HG03103 (cell line): ENCODE measurements at regions not wholly inside any gene's neighbourhood (a gene's known extent, or its start where the extent isn't known, plus 50 kb on each side); places are given as distances from the start of the nearest gene placed in this dataset.

Source experiments
- ATAC-seq: cut with Tn5 transposase; IDR thresholded peaks from one replicate; pipeline ENCODE4 v1.9.1; 2021; ENCODE audit warnings: low read depth; ENCODE audit not compliant: unreplicated experiment

DNA sequence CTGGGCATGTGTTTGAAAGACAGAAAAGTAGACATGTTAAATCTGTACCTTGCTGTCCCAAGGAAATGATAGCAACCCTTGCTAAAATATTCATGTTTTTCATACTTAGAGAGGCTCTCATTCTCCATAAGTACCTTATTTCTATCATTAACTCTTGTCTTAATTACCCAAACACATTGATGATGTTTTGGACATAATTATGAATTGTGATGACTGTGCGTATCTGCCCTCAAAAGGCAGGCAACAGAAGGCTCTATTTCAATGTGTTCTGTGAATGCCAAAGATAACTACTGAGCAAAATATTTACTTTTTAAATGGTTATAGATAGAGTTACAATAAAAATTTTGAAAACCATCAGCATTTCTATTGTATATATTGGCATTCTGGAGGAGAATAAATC lies 1263.8 kb downstream of the ZPLD1 start:
- no peak for ATAC-seq

DNA sequence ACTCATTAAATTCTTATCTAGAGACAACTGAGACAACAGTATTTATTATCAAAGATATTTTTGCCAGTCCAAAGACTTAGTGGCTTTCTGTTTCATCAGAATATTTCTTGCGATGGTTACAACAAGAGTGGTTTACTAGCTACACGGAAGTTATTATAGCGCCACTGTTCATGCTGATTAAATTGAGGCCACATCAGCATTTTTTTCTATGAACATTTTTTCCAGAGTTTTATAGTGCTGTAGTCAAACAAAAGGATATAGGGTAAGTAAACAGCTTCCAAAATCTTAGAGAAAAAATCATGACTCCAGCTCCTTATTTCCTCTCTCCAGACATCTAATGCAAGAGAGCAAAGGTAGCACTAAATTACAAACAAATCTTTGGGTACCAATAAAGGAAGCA lies 1264.4 kb downstream of the ZPLD1 start:
- no peak for ATAC-seq

DNA sequence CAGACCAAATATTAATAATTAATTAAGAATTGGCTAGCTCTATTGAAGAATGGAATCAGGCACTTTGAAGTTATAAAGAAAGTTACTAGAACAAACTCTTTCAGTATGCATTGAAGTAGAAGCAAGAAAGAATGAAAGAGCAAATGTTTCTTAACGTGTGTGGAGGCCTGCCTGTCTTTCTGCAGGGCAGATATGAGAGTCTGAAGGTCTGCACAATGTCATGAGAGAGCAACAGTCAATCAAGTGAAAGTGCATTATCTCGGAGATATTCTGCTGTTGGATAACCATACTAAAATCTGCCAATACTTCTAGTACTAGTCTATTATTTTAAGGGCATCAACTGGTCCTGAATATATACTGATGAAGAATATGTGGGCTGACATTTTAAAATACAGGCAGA lies 1270.8 kb downstream of the ZPLD1 start:
- ATAC-seq, result no peak

DNA sequence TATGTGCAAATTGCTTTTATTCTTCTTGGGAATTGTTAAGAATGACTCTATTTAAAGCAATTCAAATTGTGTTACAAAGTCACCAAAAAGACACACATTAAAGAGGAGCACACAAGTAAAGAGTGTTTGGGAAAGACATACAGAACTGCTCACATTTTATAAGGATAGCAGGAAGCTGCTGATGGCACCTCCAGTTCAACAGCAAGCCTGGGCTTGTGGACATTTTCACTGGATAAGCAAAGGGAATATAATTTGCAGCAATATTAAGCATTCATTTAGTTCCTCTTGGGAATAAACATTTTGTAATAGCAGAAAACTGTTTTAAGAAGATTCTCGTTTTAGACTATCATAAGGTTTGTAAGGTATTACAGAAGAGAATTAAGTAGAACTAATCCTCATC lies 1271.9 kb downstream of the ZPLD1 start:
- ATAC-seq, result no peak

DNA sequence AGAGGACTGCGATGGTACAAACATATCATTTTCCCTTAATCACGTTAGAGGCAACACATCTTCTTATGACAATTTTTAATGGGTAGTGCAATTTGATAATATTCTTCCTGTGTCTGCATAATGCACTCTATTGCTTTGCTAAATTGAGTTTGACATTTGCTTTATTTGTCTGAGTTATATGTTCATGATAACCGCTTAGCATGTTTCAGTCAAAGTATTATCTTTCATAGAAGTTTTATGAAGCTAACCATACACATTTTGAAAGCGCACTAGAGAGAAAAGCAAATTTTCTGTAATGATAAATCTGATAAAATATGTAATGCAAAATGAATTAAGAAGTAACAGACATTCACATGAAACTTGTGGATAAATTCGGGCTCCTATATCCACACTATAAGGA lies 1276.9 kb downstream of the ZPLD1 start:
- ATAC-seq, result no peak

DNA sequence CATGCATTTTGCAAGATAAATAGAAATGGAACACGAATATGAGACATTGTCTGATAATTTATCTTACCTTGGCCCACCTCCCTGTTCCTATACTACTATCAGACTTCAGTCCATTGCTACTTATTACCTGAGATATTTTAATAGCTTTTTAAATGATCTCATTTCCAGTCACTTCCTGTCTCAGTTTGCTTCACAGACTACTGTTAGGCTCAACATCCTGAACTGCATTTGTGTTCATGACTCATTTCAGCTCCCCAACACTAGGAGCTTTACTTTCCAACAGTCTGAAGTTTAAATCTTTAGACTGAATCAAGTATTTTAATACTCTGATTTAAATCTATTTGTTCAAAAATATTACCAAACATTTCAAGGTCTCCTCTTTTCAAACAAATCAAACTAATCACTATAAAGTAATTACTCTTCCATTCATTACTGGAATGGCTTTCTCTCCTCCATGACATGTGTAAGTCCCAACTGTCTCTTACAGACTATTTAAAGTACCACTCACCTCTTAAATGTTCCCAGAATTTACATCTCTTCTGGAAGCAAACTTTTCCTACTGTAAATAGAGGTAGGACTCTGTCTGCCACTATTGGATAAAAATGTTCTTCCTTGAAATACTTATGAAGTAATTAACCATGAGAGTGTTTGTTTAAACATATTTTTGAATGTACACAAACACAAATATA lies 1277.6 kb downstream of the ZPLD1 start:
- no peak for ATAC-seq

DNA sequence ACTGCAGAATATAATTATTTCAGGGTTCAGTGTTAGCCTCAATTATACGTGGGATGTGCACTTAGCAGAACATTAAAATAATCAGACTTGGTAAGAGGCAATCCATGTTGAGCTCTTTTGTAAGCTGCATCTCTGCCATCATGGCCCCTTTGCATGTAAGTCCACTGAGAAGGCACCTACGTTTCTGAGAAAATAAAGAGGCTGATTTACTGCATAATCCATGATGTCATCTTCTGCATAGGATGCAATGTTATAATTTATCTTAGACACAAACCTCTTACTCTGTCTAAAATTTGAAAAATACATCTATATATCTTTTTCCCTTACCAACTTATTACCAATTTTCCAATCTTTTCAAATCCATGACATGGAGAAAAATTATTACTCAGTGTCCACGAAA lies 1294.7 kb downstream of the ZPLD1 start:
- ATAC-seq, result no peak

DNA sequence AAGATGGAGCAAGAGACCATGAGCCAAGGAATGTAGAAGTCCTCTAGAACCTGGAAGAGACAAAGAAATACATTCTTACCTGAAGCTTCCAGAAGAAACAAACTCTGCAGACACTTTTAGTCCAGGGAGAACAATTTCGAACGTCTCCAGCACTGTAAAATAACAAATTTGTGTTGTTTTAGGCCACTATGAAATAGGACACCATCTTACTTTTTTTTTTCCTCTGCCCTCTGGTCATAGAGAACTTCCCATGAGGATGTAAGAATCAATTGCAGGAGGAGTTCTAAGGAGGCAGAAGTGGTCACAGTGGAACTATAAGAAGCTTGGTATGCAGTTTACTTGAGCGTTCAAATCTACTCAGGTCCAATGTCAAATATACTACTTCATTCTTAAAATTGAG lies 1295.9 kb downstream of the ZPLD1 start:
- ATAC-seq, result no peak

DNA sequence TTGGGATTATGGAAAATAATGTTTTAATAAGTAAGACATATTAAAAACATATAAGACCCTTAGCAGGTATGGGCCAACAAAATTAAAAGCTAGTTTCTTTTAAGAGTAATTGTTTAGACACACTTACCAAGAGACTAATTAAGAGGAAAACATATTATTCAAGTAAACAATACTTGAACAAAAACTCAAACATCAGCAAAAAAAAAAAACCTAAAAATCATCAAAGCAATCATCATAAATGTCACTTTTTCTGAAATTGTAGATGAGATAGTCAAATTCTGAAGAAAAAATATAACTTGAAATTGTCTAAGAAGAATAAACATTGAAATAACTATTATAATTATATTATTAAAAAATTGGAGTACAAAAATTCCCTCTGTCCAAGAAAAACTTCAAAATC lies 1318.2 kb downstream of the ZPLD1 start:
- ATAC-seq, result no peak

DNA sequence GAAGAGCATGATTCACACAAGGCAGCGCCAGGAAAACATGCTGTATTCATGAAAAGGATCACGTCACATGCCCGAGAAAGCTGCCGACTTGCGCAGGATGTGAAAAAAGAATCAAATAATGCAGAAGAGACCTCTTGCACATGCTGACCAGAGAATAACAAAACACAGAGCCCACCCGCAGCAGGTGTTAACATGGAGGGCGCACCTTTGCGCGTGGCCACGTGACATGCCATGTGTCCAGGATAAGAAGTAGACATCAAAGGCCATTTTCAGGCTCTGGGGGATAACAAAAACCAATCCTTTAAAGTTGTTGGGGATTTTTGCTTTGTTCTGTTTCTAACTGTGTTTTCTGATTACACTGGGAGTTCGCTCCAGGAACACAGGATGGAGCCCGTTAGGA lies 1332.8 kb downstream of the ZPLD1 start:
- no peak for ATAC-seq

DNA sequence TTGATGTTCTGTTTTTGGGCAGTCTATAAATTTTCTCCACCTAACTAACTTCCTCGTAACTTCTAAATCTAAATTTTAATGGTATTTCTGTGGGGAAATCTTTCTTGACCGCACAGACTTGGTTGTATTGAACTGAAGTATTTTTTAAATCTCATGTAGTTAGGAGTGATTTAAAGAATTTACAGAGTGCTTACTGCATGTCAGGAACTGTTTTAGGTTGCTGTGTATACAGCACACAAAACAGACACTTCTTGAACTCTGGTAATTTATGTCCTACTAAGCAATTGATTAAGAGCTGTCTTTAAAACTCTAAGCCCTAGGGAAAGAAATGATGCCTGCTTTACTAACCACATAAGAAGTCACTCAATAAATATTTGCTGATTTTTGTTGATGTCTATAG lies 1350.2 kb downstream of the ZPLD1 start:
- no peak for ATAC-seq

DNA sequence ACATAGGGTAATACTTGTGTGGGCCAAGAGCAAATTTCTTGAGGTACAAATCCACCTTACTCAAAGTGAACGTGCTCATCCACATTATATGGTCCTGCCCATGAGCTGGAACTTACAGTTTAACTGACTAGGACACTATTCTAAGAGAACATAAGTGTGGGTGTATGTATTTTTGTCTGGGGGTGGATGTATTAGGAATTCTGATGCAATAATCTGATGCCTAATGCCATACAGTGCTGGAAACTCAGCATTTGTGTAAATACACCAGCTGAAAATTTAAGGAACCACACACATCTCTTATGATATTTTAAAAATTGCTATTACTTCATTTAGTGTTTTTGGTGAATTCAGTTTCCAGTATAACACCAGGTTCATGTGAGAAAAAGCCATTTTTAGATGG lies 1350.7 kb downstream of the ZPLD1 start:
- no peak for ATAC-seq

DNA sequence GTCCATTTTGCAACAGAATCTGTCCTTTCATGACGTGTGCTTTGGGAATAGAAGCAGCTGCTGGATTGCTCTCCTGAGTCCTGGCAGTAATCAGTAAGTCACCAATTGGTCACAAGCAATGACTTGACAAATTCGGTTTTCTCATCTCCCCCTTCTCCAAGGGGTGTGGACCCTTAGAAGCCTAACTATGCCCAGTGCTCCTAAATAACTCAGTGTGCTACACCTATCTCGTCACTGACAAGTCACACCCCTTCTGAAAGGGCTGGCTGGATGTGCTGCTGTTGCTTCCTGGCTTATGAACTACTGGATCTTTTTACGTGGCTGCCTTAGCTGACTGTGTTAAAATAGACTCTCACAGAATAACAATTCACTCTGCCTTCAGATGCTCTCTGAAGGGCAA lies 1351.5 kb downstream of the ZPLD1 start:
- no peak for ATAC-seq

DNA sequence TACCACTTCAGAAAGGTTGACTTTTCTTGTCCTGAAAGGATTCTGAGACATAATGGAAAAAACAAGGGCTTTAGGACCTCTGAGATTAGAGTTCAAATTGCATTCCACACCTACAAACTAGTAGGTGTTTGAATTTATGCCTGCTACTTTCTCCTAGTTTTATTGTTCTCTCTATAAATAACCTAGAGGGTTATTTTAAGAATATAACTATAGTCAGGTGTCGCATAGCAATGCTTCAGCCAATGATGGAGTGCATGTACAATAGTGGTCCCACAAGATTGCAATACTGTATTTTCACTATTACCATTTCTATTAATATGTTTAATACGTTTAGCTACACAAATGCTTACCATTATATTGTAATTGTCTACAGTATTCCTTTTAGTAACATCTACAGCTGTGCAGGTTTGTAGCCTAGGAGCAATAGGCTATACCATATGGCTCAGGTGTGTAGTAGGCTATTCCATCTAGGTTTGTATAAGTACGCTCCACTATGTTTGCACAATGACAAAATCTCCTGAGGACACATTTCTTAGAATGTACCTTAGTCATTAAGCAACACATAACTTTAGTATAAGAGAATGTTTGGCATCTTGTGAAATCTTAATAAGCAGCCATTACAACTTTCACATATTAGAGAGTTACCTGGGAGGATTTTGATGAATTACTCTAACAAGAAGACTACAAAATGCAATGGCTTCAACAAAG lies 1352.5 kb downstream of the ZPLD1 start:
- ATAC-seq, result no peak

DNA sequence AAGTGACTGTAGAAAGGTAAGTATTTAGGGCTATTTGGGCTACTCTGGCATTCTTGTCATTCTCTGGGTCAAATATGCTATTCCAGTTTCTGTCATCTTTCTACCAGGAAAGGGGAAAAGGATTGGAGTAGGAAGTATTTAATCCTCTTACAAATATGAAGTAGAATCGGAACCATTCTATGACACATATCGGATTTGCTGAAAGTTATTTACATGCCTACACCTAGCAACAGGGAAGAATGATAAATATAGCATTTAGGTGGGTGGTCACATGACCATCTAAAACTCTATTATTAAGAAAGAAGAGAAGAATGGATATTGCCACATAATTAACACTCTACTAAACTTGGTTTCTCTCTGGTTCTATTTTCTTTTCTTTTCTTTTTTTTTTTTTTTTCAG lies 1353.1 kb downstream of the ZPLD1 start:
- ATAC-seq, result no peak

DNA sequence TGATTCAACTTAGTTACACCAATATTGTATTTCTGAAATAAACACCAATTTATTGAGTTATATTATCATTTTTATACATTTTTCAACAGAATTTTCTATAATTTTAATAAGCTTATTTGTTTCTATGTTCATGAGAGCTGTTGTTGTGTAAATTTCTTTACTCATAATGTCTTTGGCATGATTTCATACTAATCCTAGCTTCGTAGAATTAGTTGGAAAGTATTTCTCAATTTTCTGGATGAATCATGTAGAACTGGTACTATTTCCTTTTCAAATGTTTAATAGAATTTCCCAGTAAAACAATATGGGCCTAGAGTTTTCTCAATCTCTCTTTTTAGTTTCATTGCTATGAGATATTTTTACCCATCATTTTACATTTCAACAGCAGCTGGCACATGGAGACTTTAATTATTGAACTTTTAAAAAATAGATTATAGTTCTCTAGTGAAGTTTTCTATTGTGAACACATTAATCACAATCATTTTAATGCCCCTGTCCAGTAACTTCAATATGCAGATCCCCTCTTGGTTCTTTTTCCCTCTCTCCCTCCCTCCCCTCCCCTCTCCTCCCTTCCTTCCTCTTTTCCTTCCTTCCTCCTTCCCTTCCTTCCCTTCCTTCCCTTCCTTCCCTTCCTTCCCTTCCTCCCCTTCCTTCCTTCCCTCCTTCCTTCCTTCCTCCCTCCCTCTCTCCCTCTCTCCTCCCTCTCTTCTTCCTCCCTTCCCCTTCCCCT lies 1357.1 kb downstream of the ZPLD1 start:
- ATAC-seq, result no peak

DNA sequence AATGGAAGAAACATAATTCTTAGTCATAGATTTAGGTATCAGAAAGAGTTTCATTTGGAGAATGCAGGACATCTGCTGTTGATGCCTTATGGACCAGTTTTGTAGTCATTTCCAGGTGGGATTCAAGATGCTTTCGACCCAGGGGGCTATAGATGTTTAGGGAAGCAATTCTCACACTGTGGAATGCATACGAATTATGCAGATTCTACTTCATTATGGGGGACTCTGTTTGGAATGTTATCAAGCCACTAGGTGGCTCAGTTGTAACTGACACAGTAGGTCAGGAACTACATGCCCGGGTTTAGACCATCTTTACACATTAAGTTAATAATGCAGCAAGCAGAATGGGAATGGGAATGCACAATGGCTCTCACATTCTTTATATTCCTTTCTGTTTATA lies 1359.8 kb downstream of the ZPLD1 start:
- ATAC-seq, result no peak

DNA sequence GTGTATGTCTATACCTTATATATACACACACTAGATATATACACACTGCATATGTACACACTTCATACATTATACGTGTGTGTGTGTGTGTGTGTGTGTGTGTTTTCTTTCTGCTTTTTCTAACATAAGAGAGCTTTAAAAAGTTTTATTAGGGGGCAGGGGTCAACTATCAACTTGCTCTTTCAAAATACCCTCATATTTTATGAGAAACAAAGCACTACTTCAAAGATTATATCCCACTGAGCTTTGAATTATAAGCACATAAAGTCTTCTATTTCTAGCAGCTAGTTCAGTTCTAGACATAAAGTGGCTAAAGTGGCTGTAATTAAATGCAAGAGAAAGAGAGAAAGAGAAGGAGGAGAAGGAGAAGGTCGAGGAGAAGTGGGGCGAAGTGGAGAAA lies 1361.3 kb downstream of the ZPLD1 start:
- ATAC-seq, result no peak

DNA sequence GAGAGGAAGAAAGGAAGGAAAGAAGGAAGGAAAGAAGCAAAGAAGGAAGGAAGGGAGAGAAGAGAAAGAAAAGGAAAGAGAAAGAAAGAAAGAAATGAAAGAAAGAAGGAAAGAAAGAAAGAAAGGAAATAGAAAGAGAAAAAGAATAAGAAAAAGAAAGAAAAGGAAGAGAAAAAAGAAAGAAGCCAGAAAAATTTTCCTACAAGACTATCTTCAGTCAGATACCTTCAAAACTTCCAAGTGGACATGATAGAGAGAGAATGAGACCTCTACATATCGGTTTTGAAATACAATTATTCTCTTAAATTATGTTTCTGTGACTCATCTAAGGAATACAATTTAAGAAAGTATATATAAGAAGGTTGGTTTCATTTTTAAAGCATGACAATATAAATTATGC lies 1369.0 kb downstream of the ZPLD1 start:
- no peak for ATAC-seq

DNA sequence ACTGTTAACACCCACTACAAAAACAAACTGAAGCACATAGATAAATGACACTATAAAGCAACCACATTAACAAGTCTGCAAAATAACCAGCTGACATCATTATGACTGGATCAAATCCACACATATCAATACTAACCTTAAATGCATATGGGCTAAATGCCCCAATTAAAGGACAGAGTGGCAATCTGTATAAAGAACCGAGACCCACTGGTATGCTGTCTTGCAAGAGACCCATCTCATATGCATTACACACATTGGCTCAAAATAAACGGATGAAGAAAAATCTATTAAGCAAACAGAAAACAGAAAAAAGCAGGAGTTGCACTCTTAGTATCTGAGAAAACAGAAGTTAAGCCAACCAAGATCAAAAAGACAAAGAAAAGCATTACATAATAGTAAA lies 1375.4 kb downstream of the ZPLD1 start:
- no peak for ATAC-seq

DNA sequence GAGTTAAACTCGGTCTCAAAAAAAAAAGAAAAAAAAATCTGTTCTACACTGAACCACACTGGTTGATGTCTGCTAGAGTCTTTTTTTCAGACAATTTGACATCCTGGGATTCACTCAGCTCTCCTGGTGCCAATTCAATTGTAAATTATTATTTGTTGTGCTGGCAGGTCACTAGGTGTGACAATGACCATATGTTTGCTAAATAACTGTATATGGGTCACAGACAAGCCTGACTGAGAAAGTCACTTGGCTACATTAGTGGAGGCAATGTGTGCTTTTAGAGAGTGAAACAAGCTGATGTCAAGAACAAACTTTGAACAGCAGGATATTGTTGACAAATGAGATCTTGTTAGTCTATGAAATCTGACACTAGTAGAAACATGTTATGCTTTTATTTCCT lies 1379.1 kb downstream of the ZPLD1 start:
- ATAC-seq, result no peak

DNA sequence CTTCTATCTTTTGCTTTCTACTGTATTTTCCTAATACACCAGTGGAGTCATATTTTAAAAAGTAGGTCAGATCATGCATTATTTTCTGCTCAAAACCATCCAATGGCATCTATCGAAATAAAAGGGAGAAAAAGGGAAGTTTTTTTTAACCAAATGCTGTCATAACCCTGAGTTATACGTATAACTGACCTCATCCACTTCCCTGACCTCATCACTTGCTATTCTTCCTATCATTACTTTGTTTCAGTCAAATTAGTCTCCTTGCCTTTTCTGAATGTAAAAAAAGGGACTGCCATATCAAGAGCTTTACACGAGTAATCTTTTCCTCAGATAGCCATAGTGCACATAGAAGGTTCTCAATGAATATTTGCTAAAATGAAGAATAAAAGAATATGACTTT lies 1383.6 kb downstream of the ZPLD1 start:
- ATAC-seq, result no peak
